Esophagus (tissue), 2 donors: ENCODE measurements at regions not wholly inside any gene's neighbourhood (a gene's known extent, or its start where the extent isn't known, plus 50 kb on each side); places are given as distances from the start of the nearest gene placed in this dataset.
"Not testable (repeated sequence)": the region's sequence is repeated elsewhere in the genome, so short reads cannot be mapped to it uniquely, and the experiment has no call there.

Experiments
- H3K27ac ChIP-seq, 2 donors: one replicate each; pipeline ENCODE4 v1.5.1; 2013; ENCODE audit warnings: low read depth in 2 of 2, mild to moderate bottlenecking in 2 of 2, inconsistent platforms in 1 of 2, low read length in 1 of 2, moderate library complexity in 1 of 2
- H3K27me3 ChIP-seq, 2 donors: one replicate each; pipeline ENCODE4 v1.6.1; 2013; ENCODE audit warnings: low read length in 2 of 2, control low read depth in 1 of 2, mild to moderate bottlenecking in 1 of 2; ENCODE audit not compliant: insufficient read depth in 2 of 2, control insufficient read depth in 1 of 2
- H3K36me3 ChIP-seq, 2 donors: one replicate each; pipeline ENCODE4 v1.6.1; 2013; ENCODE audit warnings: low read length in 1 of 2; ENCODE audit not compliant: control insufficient read depth in 2 of 2, insufficient read depth in 2 of 2
- H3K4me1 ChIP-seq, 2 donors: one replicate each; pipeline ENCODE4 v1.6.1; 2013; ENCODE audit warnings: low read length in 1 of 2; ENCODE audit not compliant: control insufficient read depth in 2 of 2, insufficient read depth in 2 of 2
- H3K4me3 ChIP-seq, 2 donors: one replicate each; pipeline ENCODE4 v1.5.1; 2013; ENCODE audit warnings: low read length in 2 of 2, mild to moderate bottlenecking in 2 of 2, low read depth in 1 of 2, moderate library complexity in 1 of 2
- H3K9me3 ChIP-seq, 2 donors: one replicate each; pipeline ENCODE4 v1.6.1; 2013; ENCODE audit warnings: mild to moderate bottlenecking in 2 of 2, low read depth in 1 of 2, low read length in 1 of 2, moderate library complexity in 1 of 2; ENCODE audit not compliant: control insufficient read depth in 2 of 2, insufficient read depth in 1 of 2
- WGBS, 2 donors: extraction: QIAGEN DNeasy Blood & Tissue Kit; methylation state at CpG; one replicate each; pipeline ENCODE4 v1.1.7; 2013; 5-methylcytosine and 5-hydroxymethylcytosine counted together
- donor health status: healthy with polysubstance abuse.
- donor health status: Bipolar disorder and iron deficiency.

DNA sequence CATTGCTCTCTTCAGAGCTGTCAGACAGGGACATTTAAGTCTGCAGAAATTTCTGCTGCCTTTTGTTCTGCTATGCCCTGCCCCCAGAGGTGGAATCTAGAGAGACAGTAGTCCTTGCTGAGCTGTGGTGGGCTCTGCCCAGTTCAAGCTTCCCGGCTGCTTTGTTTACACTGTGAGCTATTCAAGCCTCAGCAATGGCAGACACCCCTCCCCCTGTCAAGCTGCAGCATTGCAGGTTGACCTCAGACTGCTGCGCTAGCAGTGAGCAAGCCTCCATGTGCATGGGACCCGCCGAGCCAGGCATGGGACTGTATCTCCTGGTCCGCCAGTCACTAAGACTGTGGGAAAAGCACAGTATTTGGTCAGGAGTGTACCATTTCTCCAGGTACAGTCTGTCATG is 53.6 kb upstream of the MAPK10 start:
- WGBS, 2 donors, result 79 to 81% methylated on average over 5 of the region's 5 CpGs
- not testable (repeated sequence) for H3K27me3 ChIP-seq, H3K4me1 ChIP-seq, H3K4me3 ChIP-seq, H3K36me3 ChIP-seq, H3K9me3 ChIP-seq, H3K27ac ChIP-seq

DNA sequence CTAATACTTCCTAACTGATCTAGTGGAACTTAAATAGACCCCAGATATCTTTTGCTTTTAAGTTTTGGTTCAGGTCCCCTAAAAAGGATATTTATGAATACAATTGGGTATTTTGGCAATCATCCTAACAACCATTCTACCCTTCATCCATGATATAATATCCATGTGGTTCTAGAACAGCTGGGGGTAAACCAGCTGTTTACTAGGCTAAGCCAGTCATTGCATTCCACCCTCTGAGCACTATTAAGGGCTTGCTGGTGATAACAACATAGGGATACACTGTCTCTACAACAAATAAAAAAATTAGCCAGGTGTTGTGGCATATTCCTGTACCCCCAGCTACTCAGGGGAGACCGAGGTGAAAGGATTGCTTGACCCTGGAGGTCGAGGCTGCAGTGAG is 54.8 kb upstream of the MAPK10 start:
- no peaks in the 10 kb centered on the region for H3K9me3 ChIP-seq
- H3K27ac ChIP-seq, result no peak overlapping the region
- H3K36me3 ChIP-seq, result no peaks in the 10 kb centered on the region
- no peak overlapping the region for H3K4me3 ChIP-seq
- WGBS, 2 donors, result 79 to 80% methylated on average over 2 of the region's 2 CpGs
- no peaks in the 10 kb centered on the region for H3K27me3 ChIP-seq
- H3K4me1 ChIP-seq, result no peaks in the 10 kb centered on the region

DNA sequence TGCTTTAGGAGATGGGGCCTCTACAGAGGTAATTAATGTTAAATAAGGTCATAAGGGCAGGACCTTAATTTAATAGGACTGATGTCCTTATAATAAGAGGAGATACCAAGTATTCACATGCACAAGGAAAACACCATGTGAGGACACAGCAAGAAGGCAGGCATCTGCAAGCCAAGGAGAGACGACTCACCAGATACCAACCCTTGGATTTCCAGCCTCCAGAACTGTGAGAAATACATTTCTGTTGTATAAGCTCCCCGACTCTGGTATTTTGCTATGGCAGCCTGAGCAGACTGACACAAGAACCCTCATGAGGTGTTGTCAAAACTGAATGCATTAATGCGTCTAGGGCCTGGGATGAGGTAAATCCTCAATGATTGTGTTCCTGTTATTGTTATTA is 56.2 kb upstream of the MAPK10 start:
- Histone ChIP-seq H3K4me1 (no peaks in the 10 kb centered on the region), H3K27me3 (no peaks in the 10 kb centered on the region), H3K36me3 (no peaks in the 10 kb centered on the region), H3K9me3 (no peaks in the 10 kb centered on the region), H3K4me3 (no peak overlapping the region), H3K27ac (no peak overlapping the region)
- 85 to 86% methylated on average over 3 of the region's 3 CpGs for WGBS, 2 donors

DNA sequence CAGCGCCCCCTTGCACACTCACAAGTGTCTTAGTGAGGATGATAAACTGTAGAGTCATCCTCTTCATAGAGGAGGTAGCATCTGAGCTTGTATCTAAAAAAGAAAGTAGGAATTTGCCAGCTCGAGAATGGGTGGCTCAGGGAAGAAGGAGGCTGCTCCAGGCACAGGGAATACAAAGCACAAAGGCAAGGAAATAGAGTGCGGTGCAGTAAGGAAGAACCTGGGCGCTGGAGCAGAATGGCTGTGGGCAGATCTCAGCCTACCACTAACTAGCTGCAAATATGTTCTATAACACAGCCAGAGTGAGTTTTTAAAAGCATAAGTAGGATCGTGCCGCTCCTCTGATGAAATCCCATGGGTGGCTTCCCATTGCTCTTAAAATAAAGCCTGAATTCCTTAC is 61.6 kb upstream of the MAPK10 start:
- H3K27ac ChIP-seq, result no peak overlapping the region
- H3K36me3 ChIP-seq, result no peaks in the 10 kb centered on the region
- no peaks in the 10 kb centered on the region for H3K4me1 ChIP-seq
- WGBS, 2 donors, result 86 to 91% methylated on average over 6 of the region's 6 CpGs
- no peak overlapping the region for H3K4me3 ChIP-seq
- H3K27me3 ChIP-seq, result no peaks in the 10 kb centered on the region
- no peaks in the 10 kb centered on the region for H3K9me3 ChIP-seq

DNA sequence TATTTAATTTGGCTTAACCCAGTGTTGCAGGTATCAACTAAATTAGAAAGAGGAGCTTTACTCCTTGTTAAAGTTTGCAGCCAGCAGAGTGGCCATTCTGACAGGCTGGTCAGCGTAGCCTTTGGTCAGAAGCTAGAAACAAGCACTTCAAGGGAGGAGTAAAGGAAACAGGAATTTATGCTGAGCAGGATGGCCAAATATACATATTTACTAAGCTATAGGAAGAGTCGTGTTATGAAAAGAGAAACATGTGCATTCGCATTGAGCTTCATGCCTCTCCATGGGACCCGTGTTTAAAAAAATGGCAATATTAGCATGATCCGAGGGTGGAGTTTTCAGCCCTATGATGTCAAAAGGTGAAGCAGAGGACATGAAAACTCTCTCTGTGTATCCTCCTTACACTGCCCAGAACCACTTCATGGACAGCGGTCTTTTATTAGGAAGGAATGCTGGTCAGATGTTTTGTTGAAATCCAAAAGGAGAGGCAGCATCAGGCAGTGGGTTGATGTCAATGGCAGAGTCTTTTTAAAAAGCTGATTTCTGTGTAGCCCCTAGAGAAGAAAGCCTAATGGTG is 71.8 kb upstream of the MAPK10 start:
- Histone ChIP-seq H3K9me3 (no peaks in the 10 kb centered on the region), H3K4me1 (no peaks in the 10 kb centered on the region), H3K4me3 (no peak overlapping the region), H3K27me3 (no peaks in the 10 kb centered on the region), H3K36me3 (no peaks in the 10 kb centered on the region), H3K27ac (no peak overlapping the region)
- WGBS, 2 donors, result 88 to 90% methylated on average over 6 of the region's 6 CpGs

DNA sequence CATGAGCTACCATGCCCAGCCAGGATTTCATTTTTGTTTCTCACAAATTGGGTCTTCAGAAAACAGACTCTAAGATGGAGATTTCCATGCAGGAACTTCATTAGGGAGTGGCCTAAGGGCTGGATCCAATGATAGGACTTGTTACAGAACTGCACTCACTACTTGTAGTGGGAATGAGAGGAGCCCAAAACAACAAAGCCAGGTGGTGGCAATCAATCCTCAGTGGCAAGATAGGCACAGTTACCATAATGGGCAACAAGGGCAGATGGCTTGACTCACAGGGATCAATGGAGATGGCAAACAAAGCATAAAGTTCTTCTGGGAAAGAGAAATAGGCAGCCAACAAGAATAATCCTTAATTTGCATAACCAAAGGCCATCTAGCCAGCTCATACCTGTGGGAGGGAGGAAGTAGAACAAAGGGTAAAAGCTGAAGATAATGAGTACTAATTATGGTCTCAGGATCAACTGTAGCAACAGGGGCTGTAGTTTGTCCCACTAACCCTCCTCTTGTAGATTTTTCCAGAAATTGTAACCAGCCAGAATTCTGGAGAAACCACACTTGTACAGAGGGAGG is 72.8 kb upstream of the MAPK10 start:
- Histone ChIP-seq H3K4me3 (no peak overlapping the region), H3K27me3 (no peaks in the 10 kb centered on the region), H3K4me1 (no peaks in the 10 kb centered on the region), H3K27ac (no peak overlapping the region), H3K36me3 (no peaks in the 10 kb centered on the region), H3K9me3 (no peaks in the 10 kb centered on the region)

DNA sequence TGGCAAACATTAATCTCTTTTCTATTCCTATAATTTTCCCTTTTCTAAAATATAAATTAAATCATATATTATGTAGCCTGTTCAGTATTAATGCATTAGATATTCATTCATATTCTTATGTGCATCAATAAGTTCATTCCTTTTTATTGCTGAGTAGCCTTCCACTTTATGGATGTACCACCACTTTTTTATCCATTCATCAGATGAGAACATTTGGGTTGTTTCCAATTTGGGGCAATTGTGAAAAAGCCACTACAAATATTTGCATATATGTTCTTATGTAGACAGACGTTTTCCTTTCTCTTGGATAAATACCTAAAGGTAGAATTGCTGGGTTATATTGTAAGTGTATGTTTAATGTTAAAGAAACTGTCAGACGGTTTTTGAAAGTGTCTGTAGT is 79.4 kb upstream of the MAPK10 start:
- H3K4me1 ChIP-seq, result no peaks in the 10 kb centered on the region
- H3K9me3 ChIP-seq, result no peaks in the 10 kb centered on the region
- 64 to 73% methylated on average over 2 of the region's 2 CpGs for WGBS, 2 donors

DNA sequence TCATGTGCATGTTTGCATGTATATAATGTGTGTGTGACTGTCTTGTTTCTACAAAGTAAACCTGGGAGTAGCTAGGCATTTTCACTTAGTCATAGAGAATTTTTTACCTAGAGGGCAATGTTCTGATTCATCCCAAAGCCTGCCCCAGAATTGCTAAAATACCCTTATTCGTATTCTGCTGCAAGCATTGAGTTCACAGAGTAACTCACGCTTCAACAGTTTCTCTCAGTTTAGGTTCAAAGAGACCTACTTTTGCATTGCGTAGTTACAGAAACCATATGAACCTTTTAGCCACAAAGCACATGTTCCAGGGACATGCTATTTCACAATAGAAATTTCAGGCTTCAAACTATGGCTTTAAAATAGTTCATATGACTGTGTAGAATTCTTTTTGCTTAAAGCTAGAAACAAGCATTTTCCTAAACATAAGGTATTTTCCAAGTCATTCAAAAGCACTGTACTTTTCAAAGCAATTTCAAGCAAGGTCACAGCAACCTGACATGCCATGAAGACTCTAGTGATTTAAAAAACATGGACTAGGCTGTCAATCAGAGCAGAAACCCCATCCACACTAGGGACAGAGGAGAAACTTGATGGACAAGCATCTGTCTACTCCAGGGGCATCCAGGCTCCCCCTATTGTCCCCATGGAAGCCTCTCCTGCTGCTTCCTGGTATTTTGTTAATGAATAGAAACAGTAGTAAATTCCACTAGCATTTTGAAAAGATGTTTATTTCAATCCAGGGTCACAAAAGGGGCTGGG is 81.5 kb upstream of the MAPK10 start:
- Histone ChIP-seq H3K27me3 (no peaks in the 10 kb centered on the region), H3K9me3 (no peaks in the 10 kb centered on the region), H3K4me1 (no peaks in the 10 kb centered on the region), H3K27ac (no peak overlapping the region), H3K36me3 (no peaks in the 10 kb centered on the region), H3K4me3 (no peak overlapping the region)
- 49 to 50% methylated on average over 3 of the region's 3 CpGs for WGBS, 2 donors

More for the DNA sequence above, 79.4 kb upstream of the MAPK10 start:
- H3K4me3 ChIP-seq, result no peak overlapping the region
- H3K36me3 ChIP-seq, result no peaks in the 10 kb centered on the region
- H3K27me3 ChIP-seq, result no peaks in the 10 kb centered on the region
- no peak overlapping the region for H3K27ac ChIP-seq

DNA sequence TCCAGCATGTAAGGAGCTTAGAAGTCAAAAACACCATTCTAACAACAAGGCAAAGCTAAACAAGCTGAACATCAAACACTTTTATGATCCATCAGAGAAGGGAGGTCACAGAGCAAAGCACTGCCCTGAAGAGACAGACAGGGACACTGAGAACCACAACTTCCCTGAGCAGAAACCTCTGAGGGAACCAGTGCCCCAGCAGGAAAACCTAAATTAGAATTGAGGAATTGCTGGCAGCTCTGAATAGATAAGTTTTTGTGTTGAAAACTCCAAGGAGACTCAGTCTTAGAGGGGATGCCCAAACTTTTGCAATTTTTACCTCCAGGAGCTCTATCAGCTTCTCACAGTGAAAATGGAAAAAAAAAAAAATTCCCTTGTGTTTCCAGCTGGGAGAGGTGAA is 83.0 kb upstream of the MAPK10 start:
- Histone ChIP-seq H3K27ac (no peak overlapping the region), H3K4me3 (no peak overlapping the region)

DNA sequence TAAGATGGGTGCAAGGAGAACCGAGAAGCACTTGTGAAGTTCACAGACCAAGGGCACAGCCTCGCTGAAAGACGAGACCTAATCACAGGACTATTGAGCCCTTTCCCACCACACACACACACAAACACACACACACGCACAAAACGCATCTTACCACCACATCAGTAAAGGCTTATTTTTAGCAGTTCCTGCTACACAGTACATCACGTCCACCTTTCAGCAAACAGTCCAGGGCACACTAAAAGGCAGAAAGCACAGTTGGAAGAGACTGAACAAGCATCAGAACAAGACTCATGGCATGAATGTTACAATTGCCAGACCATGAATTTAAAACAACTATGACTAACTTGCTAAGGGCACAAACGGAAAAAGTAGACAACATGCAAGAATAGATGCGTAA is 83.6 kb upstream of the MAPK10 start:
- Histone ChIP-seq H3K36me3 (no peaks in the 10 kb centered on the region), H3K4me1 (no peaks in the 10 kb centered on the region), H3K4me3 (no peak overlapping the region), H3K27me3 (no peaks in the 10 kb centered on the region), H3K9me3 (no peaks in the 10 kb centered on the region), H3K27ac (no peak overlapping the region)
- 71 to 76% methylated on average over 8 of the region's 8 CpGs for WGBS, 2 donors

More for the DNA sequence above, 83.0 kb upstream of the MAPK10 start:
- Histone ChIP-seq H3K4me1 (no peaks in the 10 kb centered on the region), H3K36me3 (no peaks in the 10 kb centered on the region), H3K27me3 (no peaks in the 10 kb centered on the region), H3K9me3 (no peaks in the 10 kb centered on the region)
